A204.1 (cell line): ENCODE measurements at regions not wholly inside any gene's neighbourhood (a gene's known extent, or its start where the extent isn't known, plus 50 kb on each side); places are given as distances from the start of the nearest gene placed in this dataset.
"Not testable (repeated sequence)": the region's sequence is repeated elsewhere in the genome, so short reads cannot be mapped to it uniquely, and the experiment has no call there.

Experiments
- FAIRE-seq: peaks from 2 replicates; lab custom pipeline; 2012; peaks lifted over from hg19 to GRCh38; lab: Jason Lieb, UNC

DNA sequence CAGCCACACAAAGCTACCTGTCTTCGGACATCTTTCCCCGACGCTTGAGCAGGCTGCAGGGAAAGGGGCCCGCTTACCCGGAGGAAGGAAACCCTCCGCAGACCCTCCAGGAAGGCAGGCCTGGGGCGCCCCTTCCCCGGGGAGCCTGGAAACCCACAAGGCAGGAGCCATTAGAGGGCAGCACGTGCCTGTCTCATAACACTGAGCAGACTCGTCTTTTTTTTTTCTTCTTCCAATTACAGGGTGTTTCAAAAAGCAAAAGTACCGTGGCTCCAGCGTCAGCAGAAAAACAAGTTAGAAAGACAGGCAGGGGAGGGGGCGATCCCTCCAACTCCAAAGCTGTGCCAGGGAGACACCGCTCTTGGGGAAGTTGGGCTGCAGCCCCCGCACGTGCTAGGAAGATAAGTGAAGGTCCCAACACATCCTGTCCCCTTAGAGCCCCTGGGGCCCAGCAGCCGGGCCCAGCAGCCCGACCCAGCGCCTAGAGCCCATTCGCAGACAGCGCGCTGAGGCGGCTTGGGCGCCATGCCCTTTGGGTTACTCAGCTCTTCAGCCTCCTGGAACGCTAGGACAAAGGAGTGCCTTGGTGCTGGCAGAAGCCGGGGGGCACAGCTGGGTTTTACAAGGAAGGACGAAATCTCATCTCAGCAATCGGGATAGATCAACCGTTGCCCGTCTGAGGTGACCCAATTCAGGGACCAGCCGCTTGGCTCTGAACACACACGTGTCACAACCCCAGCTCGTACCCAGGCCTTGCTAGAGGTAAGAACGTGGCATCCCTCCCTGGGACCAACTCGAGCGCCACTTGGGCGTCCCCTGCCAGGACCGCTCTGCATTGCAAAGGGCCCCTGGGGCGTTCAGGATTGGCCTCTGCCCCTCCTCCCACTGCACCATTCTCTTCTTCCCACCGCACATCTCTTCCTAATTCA is 136.3 kb downstream of the LY86 start:
- FAIRE-seq, result no peak

GRCh38 chr6:6725468-6726209 is 137.1 kb downstream of the LY86 start:
- no peak for FAIRE-seq

- no peak for FAIRE-seq
These were observed 139.8 kb downstream of the LY86 start for GRCh38 chr6:6728169-6728941.

GRCh38 chr6:6729971-6730370 is 141.5 kb downstream of the LY86 start:
- FAIRE-seq, result no peak

DNA sequence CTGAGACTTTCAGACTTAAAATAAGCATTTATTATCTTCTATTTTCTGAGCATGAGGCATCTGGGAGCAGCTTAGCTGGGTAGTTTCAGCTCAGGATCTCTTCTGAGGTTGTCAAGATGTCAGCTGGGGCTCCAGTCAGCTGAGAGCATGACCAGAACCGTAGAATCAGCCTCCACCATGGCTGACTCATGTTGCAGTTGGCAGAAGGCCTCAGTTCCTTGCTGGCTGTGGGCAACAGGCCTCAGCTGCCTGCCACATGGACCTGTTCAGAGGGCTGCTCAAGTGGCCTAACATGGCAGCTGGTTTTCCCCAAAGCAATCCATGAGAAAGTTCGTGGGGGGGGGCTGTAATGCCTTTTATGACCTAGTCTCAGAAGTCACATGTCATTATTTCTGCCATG is 142.3 kb downstream of the LY86 start:
- FAIRE-seq, result no peak

DNA sequence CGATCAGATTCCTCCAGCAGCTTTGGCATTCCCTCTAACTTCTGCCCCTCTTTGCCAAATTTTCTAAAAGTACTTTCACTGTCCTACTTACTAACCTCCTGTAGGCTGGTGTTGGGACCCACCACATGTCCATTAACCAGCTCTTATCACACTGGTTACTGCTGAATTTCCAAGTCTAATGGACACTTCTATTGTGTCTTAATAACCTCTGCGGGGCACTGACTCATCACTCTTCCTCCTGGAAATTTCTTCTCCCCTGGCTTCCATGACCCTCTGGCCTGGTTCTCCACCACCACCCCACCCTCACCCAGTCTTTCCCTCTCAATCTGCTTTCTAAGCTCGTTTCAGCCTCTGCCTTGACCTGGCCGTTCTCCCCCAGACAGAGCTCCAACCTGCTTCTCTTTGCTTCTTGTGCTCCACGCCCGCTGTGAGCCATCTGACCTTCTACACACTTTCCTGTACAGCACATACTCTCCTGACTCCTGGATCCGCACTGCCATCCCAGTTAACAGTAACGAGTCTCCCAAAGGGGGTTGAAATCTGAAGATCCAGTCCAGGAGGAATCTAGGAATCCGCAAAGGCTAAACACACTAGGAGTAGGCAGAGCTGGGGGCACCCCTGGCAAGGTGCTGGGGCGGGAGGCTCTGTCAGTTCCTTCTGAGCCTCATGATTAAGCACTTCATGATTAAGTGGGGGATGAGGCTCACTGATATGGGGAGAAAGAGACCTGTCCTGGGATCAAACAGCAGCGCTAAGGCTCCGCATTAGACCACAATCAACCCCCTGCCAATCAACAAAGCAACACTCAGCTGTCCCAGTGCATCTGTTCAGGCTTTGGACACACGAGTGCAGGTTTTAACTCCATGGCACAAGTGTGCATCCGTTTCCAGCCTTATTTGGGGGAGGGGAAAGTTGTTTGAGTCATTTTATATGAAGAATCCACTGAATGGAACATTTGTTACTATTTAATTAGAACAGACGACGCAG is 146.3 kb downstream of the LY86 start:
- FAIRE-seq, result no peak

DNA sequence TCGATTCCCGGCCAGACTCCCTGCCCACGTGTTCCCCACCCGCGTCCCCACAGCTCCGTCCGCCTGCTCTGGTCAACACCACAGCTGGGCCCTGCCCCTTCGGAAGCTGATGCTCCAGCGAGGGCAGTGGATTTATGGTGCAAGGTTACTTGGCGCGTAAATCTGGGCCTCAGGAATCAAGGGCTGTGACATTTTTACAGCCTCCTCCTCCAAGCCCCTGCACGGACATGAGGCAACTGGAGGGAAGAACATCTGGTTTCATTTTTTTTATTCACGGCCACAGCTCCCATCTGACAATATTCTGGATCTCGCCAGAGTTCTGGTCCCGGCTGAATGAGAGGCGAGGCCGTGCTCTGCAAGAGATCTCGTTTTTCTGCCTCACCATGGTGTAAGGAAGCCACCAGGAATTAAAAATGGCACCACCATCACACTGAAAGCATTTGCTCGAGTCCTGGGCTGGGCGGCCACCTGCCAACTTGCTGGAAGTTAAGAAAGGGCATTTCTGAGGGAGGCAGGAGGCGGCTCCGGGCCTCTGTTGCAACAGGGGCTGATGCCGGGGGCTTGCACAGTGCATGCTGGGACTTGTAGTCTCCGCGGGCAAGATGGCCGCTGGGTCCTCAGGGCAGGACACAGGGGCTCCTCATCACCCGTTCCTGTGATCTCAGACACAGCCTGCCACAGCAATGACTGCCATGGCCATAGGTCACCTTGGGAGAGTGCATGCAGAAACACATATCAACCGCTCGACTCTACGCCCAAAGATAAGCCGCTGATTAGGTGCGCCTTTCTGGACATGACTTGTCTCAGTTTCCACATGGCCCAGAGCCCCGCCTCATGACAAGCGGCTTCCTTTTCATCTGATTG is 148.5 kb downstream of the LY86 start:
- no peak for FAIRE-seq

DNA sequence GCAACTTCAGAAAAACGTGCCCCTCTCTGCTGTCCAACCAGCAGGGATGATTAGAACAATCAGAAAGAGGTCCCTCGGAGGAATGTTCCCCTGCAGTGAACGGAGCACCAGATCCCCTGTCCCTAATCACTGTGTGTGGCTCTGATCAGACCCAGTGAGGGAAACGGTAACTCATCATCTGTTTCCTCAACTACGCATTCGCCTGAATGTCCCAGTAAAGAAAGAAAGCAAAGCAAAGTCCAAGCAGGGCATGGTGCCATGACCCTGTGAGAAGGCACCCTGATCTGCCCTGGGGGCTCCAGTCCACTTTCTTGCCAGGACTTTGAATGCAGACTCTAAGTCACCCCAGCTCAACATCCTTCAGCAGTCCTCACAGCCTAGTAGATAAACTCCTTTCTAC is 149.2 kb downstream of the LY86 start:
- no peak for FAIRE-seq

DNA sequence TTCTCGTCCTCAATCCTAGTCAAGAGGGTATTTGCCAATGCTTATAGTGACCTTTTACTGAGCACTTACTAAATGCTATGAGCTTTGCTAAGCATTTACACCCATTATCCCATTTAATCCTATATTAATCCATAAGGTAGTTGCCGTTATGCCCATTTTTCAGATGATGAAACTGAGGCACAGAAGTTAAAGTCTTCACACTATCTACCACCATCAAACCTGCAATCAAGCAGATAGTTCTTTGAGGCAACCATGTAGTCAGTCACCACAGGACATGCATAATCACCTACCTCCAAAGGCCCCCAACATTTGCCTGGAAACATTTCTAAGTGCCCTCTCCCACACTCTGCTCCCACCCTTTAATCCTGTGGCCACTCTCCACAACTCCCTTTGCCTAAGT is 149.6 kb downstream of the LY86 start:
- no peak for FAIRE-seq

- no peak for FAIRE-seq
These were observed 150.6 kb downstream of the LY86 start for GRCh38 chr6:6738922-6739716.

DNA sequence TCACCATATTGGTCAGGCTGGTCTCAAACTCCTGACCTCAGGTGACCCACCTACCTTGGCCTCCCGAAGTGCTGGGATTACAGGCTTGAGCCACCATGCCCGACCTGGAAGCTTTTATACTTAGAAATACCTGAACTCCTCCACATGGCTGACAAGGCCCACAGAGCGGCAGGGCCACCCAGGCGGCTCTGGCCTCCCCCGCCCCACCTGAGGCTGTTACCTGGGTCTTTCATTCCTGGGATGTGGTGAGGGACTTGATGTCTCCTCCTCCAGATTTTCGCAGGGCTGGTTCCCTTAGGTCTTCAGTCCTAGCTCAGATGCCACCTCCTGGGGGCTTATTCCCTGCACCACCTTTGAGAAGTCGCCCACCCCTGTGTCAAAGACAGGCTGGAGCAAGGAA is 152.1 kb downstream of the LY86 start:
- FAIRE-seq, result no peak

DNA sequence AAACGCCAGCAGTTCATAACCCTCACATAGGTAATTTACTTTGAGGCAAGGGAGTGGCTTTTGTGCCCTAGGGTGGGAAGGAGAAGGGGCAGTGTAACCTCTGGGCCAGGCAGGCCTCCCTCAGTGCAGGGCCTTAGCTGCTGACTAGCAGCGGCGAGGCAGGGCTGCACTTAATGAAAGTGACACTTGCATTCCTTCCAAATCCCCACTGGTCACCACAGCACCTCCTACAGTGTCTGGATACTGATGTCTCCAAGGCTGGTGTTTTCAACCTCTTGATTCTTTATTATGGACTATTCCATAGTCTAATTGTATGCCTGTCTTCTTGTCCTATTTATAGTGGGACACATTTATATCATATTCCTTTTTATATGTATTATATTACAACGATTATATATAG is 152.7 kb downstream of the LY86 start:
- no peak for FAIRE-seq

- FAIRE-seq, result no peak
These were observed 154.0 kb downstream of the LY86 start for GRCh38 chr6:6742535-6742934.

- no peak for FAIRE-seq
These were observed 156.0 kb downstream of the LY86 start for GRCh38 chr6:6744551-6744950.

DNA sequence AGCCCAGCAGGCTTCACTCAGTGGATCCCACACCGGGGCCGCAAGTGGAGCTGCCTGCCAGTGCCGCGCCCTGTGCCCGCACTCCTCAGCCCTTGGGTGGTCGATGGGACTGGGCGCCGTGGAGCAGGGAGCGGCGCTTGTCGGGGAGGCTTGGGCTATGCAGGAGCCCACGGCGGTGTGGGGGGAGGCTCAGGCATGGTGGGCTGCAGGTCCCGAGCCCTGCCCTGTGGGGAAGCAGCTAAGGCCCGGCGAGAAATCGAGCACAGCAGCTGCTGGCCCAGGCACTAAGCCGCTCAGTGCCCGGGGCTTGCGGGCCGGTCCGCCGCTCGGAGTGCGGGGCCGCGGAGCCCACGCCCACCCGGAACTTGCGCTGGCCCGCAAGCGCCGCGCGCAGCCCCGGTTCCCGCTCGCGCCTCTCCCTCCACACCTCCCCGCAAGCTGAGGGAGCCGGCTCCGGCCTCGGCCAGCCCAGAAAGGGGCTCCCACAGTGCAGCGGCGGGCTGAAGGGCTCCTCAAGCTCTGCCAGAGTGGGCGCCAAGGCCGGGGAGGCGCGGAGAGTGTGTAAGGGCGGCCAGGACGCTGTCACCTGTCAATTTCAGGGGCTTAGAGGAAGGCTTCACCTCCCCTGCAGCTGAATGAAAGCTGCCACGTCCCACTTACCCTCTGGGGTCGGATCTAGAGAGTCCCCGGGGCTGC is 157.3 kb downstream of the LY86 start:
- FAIRE-seq, result not testable (repeated sequence)

DNA sequence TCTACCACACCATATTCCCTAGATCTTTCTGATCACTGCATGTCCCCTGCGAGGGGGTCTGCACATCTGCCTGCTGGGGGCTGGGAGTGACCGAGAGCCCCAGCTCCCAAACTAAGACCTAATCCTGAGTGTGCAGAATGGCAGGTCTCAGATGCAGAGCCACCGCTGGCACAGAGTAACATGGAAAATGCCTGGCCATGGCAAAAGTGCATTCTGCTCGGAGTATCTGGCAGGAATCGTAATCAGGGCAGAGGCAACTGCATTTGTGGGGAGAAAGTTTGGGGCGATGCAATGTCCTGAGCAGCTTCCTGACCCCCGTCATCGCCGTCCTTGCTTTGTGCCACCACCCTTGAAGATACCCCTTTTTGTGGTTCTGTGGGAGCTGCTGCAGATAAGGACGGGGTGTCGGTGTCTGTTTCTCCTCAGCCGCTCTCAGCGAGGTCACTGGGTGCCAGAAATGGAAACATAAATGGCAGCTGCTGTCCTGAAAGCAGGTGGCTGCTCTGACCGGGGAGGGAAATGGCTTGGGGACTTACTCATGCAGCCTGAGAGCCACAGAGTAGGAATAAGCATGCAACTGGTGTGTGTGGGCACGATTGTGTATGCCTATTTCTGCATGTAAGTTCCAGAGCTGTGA is 157.9 kb downstream of the LY86 start:
- no peak for FAIRE-seq

GRCh38 chr6:6746970-6747338 is 158.4 kb downstream of the LY86 start:
- FAIRE-seq, result no peak

DNA sequence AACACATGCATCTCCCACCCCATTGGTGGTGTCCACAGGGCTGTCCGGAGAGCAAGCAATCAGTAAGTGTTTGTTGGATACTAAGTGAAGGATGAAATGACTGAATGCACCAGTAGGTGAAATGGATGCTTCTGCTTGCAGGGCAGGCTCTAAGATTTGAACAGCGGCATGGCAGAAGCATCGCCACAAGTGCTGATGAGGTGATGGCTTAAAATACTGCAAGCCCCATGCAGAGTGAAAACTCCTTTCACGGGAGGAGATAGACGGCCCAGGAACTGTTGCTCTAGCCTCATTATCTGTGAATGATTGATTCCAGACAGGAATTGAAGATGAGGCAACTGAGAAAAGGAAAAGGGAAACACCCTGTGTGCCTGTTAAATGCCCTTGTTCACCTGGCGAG is 158.9 kb downstream of the LY86 start:
- no peak for FAIRE-seq

GRCh38 chr6:6748001-6748400 is 159.5 kb downstream of the LY86 start:
- no peak for FAIRE-seq
